ENCODE measurements at regions not wholly inside any gene's neighbourhood (a gene's known extent, or its start where the extent isn't known, plus 50 kb on each side); places are given as distances from the start of the nearest gene placed in this dataset.

DNA sequence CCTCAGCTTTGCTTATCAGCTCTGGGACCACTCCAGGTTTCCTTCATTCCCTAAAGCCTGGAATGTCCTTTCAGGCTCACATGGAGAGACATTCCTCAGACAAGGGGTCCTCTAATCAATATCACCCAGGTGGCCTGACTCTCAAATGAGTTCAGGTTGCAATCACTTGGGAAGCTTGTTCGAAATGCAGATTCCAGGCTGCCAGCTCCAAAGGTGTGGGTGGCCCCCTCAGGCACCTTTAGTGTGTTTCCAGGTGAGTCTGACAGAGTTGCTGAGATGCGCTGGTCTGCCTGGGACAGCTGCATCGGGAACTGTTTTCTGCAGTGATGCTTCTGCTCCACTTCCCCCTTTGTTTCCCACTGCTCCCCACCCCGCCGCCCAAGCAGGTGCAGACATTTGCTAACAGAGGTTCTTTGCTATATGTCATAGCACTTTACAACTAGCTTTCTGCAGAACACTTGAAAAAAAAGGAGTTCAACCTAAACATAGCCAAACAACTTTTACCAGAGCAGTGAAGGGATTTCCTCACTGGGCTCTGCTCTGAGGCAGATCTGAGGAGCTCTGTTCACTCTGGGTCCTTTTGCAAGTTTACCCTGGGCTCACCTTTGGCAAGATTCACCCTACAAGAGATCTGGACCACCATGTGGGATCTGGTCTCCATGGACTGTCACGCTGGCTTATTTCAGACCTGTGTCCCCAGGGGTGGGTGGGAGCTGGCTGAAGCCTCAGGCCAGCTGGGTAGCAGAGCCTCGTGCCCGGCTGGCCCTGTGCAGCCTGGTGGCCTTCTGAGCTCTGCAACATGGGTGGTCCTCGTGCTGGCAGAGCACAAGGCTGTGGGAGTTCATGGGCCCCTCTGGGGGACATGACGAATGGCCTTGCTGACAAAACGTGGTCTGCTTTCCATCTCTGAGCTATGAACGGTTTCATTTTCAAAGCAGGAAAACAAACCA is 539.6 kb downstream of the CCDC171 start:
- no peak for DNase-seq (ENCODE audit: low read depth in 2 of 2)

- no peak for DNase-seq (ENCODE audit: low read depth in 2 of 2)
Measured at GRCh38 chr9:16098306-16098705, 545.5 kb downstream of the CCDC171 start.

DNA sequence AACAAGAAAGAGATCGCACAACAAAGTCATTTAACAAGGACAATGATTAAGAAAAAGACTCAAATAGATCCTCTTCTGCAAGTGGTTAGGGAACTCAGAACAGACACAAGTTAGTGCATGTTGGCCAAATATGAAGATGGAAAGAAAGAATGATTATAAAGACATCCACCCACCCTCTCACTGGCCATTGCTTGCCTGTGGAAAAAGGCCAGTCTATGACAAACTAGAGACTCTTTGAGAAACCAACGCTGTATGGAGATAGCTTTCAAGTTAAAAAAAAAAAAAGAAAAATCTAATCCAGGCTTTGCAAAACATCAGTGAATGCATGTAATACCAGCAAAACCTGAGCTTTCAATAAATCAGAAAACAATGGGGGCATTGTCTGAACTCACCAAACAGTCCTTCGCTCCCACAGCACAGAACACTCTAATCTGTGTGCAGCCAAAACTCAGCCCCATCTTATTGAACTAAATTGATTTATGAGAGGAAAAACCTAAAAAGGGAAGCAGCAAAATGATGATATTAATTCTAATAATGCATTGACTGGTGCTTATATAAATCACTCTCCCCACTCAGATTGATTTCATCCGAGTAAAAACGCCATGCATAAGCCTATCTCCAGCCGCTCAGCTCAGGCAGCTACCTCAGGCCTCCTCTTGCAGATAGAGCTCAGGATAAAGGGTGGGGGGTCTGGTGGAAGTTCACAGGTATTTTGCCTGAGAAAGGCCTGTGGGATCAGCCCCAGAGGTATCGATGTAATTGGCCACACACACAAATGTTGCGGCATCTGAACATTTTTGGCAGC is 547.1 kb downstream of the CCDC171 start:
- DNase-seq (ENCODE audit: low read depth in 2 of 2), result no peak

DNA sequence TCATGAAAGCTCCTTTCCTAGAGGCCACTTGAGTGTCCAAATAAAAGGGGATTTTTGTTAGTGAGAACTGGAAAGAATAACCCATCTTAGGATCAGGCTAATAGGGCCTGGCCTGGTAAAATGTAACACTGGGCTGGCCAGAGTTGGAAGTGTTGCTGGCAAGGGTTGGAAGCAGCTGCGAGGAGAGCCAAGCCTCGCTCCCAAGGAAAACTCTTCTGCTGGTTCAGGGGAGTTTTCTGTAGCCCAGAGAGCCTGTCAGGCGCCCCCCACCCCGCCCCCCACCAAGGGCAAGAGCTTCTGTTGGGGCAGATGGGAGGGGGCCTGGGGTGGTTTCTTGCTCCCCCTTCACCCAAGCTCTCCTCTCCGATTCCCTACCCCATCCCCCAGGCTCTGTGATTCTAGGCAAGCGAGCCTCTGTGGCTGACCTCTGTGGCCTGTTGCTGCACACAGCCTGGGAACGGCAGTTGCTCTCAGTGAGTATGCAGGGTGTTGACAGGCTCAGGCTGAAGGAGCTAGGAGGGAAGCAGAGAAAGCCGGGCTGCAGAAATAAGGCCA is 547.8 kb downstream of the CCDC171 start:
- DNase-seq (ENCODE audit: low read depth in 2 of 2), result peak; percentile 39 to 47

GRCh38 chr9:16102154-16102553 is 549.3 kb downstream of the CCDC171 start:
- DNase-seq (ENCODE audit: low read depth in 2 of 2), result no peak

DNA sequence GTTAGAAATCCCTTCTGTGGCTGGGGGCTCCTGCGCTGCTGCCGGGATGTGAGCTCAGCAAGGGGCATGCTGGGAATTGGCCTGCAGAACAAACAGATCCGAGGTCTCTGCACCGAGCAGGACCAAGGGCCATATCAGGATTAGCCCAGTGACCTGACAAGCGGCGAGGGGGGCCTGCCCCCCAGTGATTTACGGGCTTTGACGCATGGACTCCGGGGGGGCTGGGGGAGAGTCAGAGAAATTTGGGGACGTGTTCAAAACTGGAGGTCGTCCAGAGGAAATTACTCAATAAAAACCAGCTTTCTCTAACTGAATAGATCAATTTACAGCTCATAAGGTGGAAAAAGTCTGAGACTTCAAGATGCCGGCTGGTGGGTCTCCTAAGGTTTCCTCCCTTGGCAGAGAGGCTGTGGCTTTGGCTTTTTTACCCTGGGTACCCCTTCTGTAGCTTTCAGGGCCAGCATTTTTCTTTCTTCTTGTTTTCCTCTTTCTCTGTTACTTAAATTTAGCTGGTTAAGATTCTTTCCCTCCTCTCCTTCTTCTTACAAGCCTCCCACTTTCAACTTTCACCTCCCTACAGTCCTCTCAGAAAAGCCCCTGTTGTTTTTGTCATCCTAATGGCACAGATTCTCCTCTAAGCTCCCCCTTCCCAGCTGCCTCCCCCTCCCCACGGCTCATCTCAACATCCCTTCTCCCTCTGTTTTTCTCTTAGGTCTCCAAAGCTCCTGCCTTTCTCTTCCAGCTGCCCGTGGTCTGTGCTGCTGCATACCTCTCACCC is 551.0 kb downstream of the CCDC171 start:
- peak in 1 of 2 experiments; percentile 50 for DNase-seq (ENCODE audit: low read depth in 2 of 2)

- DNase-seq (ENCODE audit: low read depth in 2 of 2), result no peak
Measured at GRCh38 chr9:16105168-16106020, 552.6 kb downstream of the CCDC171 start.

DNA sequence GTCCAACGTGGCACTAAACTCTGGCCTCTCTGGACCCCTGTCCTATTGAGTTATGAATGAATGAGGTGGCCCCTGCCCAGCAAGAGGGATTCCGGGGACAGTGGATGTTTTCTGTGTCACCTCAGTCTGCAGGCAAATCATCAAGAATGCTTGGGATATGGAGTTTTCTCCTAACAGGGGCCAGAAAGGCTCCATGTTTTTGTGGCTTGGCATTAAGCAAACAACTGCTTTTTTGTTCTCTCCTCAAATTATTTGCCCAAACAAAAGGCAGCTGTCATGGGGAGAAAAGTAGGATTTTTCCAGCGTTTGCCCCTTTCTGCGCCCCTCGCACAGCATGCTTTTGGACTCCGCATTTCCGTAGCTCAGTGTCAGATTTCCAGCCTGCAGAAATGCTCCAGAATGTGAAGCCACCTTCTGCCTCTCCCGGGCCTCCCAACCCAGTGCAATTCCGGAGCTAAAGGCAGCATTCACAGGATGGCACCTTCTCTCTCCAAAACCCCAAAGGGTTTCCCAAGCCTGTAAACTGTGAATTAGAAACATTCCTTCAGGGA is 553.3 kb downstream of the CCDC171 start:
- no peak for DNase-seq (ENCODE audit: low read depth in 2 of 2)

DNA sequence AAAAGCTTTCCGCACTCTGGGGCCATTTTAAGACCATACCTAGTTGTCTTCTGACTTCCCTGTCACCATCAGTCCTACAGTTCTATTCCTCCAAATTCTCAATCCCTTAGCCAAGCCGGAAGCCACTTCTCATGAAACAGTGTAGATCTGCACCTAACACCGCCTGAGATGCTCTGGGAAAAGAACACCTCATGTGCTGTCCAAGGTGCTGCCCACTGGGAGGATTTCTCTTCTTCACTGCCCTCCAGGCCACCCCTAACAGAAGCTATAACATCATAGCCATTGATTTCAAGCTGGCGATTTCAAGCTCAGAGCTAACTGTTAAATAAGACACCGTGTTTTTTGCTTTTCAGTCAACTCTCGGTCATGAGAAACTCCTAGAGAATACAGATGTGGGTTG is 559.3 kb downstream of the CCDC171 start:
- DNase-seq (ENCODE audit: low read depth in 2 of 2), result no peak

- DNase-seq (ENCODE audit: low read depth in 2 of 2), result no peak
Measured at GRCh38 chr9:16115994-16116393, 563.2 kb downstream of the CCDC171 start.

DNA sequence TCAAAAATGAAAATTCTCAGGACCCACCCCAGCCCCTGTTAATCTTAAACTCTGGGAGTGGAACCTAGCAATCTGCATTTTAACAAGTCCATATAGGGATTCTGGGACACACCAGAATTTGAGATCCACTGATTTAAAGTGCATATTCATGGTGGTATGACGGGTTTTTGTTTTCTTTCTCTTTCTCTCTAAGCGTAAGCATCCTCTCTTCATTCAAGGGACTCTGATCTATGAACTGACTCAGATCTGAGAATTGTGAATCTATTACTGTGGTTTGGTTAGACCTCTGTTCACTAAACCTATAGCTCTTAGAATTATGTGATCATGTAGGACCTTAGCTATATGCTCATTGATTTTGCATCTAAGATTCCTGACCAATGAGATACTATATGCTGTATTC is 565.2 kb downstream of the CCDC171 start:
- DNase-seq (ENCODE audit: low read depth in 2 of 2), result no peak

DNA sequence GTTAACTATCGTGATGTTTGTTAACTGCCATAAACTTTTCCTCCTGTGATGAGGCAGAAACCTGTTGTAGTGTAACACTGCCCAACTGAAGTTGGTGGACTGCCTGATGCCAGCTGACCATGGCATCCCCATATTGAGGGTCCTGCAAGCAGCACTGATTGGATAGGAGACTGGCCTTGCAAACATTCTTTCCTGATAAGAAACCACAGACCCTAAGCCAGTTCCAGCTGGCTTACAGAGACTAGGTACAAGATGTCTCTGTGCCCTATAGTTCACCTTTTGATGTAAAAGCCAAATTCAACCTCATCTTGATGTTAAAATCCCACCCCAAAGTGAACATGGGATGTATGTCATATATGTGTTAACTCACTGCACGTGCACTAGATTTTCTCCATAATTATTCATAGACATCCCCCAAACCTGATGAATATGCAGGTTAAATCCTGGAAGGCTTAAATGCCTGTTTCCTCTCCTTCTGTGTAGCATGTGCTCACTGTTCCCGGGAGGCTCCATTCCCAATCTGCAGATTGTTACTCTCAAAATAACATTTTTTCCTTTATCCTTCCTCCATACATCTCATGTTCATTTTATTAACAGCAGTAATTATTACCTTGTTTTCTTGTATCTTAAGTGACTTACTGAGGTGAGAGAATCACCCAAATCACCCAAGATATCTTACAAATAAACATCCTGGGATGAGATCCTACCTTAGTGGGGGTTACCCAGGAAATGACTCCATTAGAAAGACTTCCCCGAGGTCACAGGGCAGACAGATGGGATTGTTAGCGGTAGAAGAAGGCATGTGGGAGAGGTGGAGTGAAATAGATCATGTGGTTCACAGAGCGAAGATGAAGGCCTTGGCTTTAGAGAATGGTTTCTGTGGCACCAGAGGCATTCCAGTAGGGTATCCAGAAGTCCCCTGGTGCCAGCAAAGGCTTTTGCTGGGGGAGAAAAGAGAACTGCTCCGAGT is 566.7 kb downstream of the CCDC171 start:
- no peak for DNase-seq (ENCODE audit: low read depth in 2 of 2)

DNA sequence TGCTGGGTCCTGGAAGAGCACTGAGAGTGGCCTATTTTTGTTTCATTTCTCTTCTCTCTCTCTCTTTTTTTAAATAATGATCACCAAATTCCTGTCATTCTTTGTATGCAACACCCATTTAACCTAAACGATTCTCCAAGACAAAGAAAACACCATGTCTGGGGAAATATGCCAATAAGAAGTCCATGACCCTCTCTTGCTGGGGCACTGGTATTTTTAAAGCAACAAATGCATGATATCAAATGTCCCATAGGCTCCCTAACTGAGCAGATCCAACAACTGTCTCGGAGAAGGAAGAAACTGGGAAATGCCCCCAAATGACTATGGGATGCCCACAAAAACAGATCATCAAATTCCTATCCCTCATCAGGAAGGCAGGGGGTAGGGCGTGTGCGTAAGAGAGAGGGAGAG is 567.4 kb downstream of the CCDC171 start:
- peak in 1 of 2 experiments; percentile 63 for DNase-seq (ENCODE audit: low read depth in 2 of 2)

DNA sequence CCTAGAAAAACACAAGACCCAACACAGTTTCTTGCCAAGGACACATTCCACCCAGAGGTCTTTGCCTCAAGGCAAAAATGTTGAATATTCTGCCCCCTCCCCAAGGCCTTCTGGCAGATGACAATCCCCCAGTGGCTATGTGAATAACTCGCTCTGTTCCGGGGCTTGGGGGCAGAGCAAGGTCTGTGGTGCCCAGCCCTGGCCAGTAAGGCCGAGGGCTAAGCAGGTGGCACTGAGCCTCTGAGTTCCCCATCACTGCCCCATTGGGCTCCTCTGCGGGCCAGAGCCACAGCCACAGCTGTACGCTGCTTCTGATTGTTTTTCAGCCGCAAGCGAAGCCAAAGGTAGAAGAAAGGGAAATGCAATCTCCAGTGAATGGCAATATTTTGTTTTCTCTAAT is 567.9 kb downstream of the CCDC171 start:
- DNase-seq (ENCODE audit: low read depth in 2 of 2), result no peak

DNA sequence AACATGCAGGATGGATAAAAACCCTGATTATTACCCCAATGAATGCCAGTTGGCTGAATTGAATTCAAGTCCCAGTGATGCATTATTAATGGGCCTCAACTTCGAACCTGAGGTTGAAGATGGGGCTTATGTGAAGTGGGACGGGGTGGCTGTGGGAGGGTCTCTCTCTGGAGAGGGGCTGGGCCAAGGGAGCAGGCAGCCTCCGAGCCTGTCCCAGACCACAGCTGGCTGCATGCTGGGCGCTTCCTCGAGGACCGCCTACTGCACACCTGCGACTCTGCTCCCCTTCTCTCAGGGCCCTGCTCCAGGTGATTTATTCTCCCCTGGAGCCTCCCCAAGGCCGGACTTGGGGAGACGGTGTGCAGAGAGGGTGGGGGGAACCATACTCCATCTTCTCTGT is 568.3 kb downstream of the CCDC171 start:
- DNase-seq (ENCODE audit: low read depth in 2 of 2), result no peak

- DNase-seq (ENCODE audit: low read depth in 2 of 2), result no peak
Measured at GRCh38 chr9:16121601-16122286, 568.9 kb downstream of the CCDC171 start.

- DNase-seq (ENCODE audit: low read depth in 2 of 2), result no peak
Measured at GRCh38 chr9:16125629-16126028, 572.8 kb downstream of the CCDC171 start.

- no peak for DNase-seq (ENCODE audit: low read depth in 2 of 2)
Measured at GRCh38 chr9:16126042-16126441, 573.2 kb downstream of the CCDC171 start.

- no peak for DNase-seq (ENCODE audit: low read depth in 2 of 2)
Measured at GRCh38 chr9:16128003-16128402, 575.2 kb downstream of the CCDC171 start.
